ENCODE measurements at regions not wholly inside any gene's neighbourhood (a gene's known extent, or its start where the extent isn't known, plus 50 kb on each side); places are given as distances from the start of the nearest gene placed in this dataset.

DNA sequence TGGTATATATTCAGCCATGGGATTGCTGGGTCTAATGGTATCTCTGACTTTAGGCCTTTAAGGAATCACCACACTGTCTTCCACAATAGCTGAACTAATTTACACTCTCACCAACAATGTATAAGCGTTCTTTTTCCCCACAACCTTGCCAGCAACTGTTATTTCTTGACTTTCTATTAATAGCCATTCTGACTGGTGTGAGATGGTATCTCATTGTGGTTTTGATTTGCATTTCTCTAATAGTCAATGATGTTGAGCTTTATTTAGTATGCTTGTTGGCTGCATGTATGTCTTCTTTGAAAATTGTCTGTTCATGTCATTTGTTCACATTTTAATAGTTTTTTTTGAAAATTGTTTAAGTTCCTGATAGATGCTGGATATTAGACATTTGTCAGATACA, 235.2 kb downstream of the HEPH start:
- CTCF ChIA-PET = no interaction called here
- H3K4me1 Mint-ChIP-seq (ENCODE audit: low read depth, unreplicated experiment) = no peaks in the 10 kb centered on the region
- intact Hi-C loops (cut with micrococcal nuclease; ENCODE audit: unreplicated experiment) = no loop called here
- POLR2A ChIA-PET = no interaction called here
- DNase-seq = no peak
- no peak overlapping the region for H3K27ac Mint-ChIP-seq (ENCODE audit: unreplicated experiment)
- H3K36me3 Mint-ChIP-seq (ENCODE audit: insufficient read depth, unreplicated experiment) = peaks cover 6% of the 10 kb centered on the region
- Histone ChIP-seq H3K9me3 (no peaks in the 10 kb centered on the region), H3K27me3 (replicated peaks; ENCODE audit: control insufficient read depth, insufficient read depth, low read length) (no peaks in the 10 kb centered on the region), H3K4me3 (ENCODE audit: low read depth, low read length) (no peak overlapping the region), H3K4me1 (no peaks in the 10 kb centered on the region), H3K36me3 (ENCODE audit: control insufficient read depth, insufficient read depth, low read length) (no peaks in the 10 kb centered on the region)
- no peaks in the 10 kb centered on the region for H3K9me3 Mint-ChIP-seq (ENCODE audit: unreplicated experiment)
- H3K27me3 Mint-ChIP-seq (ENCODE audit: insufficient read depth, unreplicated experiment) = no peaks in the 10 kb centered on the region
- H3K4me3 Mint-ChIP-seq (ENCODE audit: unreplicated experiment) = no peak overlapping the region
- no TSS peak for BruUV-seq (replicated peaks)
- TF ChIP-seq, protein P1, sequence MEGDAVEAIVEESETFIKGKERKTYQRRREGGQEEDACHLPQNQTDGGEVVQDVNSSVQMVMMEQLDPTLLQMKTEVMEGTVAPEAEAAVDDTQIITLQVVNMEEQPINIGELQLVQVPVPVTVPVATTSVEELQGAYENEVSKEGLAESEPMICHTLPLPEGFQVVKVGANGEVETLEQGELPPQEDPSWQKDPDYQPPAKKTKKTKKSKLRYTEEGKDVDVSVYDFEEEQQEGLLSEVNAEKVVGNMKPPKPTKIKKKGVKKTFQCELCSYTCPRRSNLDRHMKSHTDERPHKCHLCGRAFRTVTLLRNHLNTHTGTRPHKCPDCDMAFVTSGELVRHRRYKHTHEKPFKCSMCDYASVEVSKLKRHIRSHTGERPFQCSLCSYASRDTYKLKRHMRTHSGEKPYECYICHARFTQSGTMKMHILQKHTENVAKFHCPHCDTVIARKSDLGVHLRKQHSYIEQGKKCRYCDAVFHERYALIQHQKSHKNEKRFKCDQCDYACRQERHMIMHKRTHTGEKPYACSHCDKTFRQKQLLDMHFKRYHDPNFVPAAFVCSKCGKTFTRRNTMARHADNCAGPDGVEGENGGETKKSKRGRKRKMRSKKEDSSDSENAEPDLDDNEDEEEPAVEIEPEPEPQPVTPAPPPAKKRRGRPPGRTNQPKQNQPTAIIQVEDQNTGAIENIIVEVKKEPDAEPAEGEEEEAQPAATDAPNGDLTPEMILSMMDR (IDR thresholded peaks at IDR 0.05; ENCODE audit: insufficient read depth in 1 of 2, low read depth in 1 of 2, low read length in 1 of 2, severe bottlenecking in 1 of 2, unreplicated experiment in 1 of 2) = no peak

DNA sequence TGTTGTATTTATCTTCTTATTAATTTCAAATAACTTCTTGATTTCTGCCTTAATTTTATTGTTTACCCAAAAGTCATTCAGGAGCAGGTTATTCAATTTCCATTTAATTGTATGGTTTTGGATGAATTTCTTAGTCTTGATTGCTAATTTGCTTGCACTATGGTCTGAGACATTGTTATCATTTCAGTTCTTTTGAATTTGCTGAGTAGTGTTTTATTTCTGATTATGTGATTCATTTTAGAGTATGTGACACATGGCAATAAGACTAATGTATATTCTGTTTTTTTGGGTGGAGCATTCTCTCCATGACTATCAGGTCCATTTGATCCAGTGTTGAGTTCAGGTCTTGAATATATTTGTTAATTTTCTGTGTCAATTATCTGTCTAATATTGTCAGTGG, 236.7 kb downstream of the EDA2R start:
- no peaks in the 10 kb centered on the region for H3K4me1 ChIP-seq
- intact Hi-C loops (cut with micrococcal nuclease; ENCODE audit: unreplicated experiment) = no loop called here
- no peak overlapping the region for H3K4me3 Mint-ChIP-seq (ENCODE audit: unreplicated experiment)
- BruUV-seq (replicated peaks) = no TSS peak
- no peaks in the 10 kb centered on the region for H3K27me3 Mint-ChIP-seq (ENCODE audit: insufficient read depth, unreplicated experiment)
- H3K9me3 Mint-ChIP-seq (ENCODE audit: unreplicated experiment) = no peaks in the 10 kb centered on the region
- POLR2A ChIA-PET = no interaction called here
- H3K36me3 Mint-ChIP-seq (ENCODE audit: insufficient read depth, unreplicated experiment) = no peaks in the 10 kb centered on the region
- TF ChIP-seq, protein P1 (IDR thresholded peaks at IDR 0.05; ENCODE audit: insufficient read depth in 1 of 2, low read depth in 1 of 2, low read length in 1 of 2, severe bottlenecking in 1 of 2, unreplicated experiment in 1 of 2) = no peak
- no peak overlapping the region for H3K4me3 ChIP-seq (ENCODE audit: low read depth, low read length)
- no peaks in the 10 kb centered on the region for H3K4me1 Mint-ChIP-seq (ENCODE audit: low read depth, unreplicated experiment)
- CTCF ChIA-PET = no interaction called here
- H3K27me3 ChIP-seq (replicated peaks; ENCODE audit: control insufficient read depth, insufficient read depth, low read length) = no peaks in the 10 kb centered on the region
- no peak for DNase-seq
- H3K27ac Mint-ChIP-seq (ENCODE audit: unreplicated experiment) = no peak overlapping the region
- H3K9me3 ChIP-seq = no peaks in the 10 kb centered on the region
- no peaks in the 10 kb centered on the region for H3K36me3 ChIP-seq (ENCODE audit: control insufficient read depth, insufficient read depth, low read length)

DNA sequence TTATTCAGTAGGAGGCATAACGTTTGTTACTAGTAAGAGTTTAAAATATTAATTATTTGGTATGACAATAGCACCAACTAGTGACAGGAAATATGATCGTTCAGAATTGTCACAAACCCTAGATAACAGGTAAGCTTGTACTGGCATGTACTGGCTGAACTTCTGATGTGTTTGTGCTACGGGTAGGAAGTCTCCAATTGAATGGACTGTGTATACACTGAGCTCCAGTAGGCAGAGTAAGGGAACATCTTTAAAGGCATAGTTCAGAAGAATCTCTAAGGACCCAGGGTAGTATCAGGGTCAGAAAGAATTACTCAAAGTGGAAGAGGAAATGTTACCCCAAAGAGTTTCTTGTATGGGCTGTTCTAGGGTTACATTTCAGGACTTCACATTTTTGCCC, 230.4 kb downstream of the EDA2R start:
- no peaks in the 10 kb centered on the region for H3K36me3 Mint-ChIP-seq (ENCODE audit: insufficient read depth, unreplicated experiment)
- POLR2A ChIA-PET = no interaction called here
- intact Hi-C loops (cut with micrococcal nuclease; ENCODE audit: unreplicated experiment) = loop anchor here (5.0 kb wide), 1 partner anchor 826 kb away; no protein-coding TSS in a partner anchor
- BruUV-seq (replicated peaks) = no TSS peak
- TF ChIP-seq, protein P1 (IDR thresholded peaks at IDR 0.05; ENCODE audit: insufficient read depth in 1 of 2, low read depth in 1 of 2, low read length in 1 of 2, severe bottlenecking in 1 of 2, unreplicated experiment in 1 of 2) = no peak
- Histone ChIP-seq H3K4me1 (no peaks in the 10 kb centered on the region), H3K9me3 (no peaks in the 10 kb centered on the region), H3K27me3 (replicated peaks; ENCODE audit: control insufficient read depth, insufficient read depth, low read length) (no peaks in the 10 kb centered on the region), H3K4me3 (ENCODE audit: low read depth, low read length) (no peak overlapping the region), H3K36me3 (ENCODE audit: control insufficient read depth, insufficient read depth, low read length) (no peaks in the 10 kb centered on the region)
- H3K4me3 Mint-ChIP-seq (ENCODE audit: unreplicated experiment) = no peak overlapping the region
- peaks cover 10% of the 10 kb centered on the region for H3K4me1 Mint-ChIP-seq (ENCODE audit: low read depth, unreplicated experiment)
- peak in 1 of 2 experiments; percentile 2 for DNase-seq
- H3K27me3 Mint-ChIP-seq (ENCODE audit: insufficient read depth, unreplicated experiment) = no peaks in the 10 kb centered on the region
- no peaks in the 10 kb centered on the region for H3K9me3 Mint-ChIP-seq (ENCODE audit: unreplicated experiment)
- CTCF ChIA-PET = interaction anchor here (0.6 kb wide), 1 partner anchor 206 kb away, joined by 4 read pairs; no protein-coding TSS in a partner anchor
- H3K27ac Mint-ChIP-seq (ENCODE audit: unreplicated experiment) = no peak overlapping the region

Measured in Caco-2 (cell line).